Natural killer cell (primary cell): ENCODE measurements at regions not wholly inside any gene's neighbourhood (a gene's known extent, or its start where the extent isn't known, plus 50 kb on each side); places are given as distances from the start of the nearest gene placed in this dataset.

Source experiments
- ATAC-seq, 3 donors: fragments of 150-1000 bp in 2 of 3; fragments of 200-7000 bp in 1 of 3; cut with Tn5 transposase; 1 replicate in 1 of 3; 2 replicates in 2 of 3; pipeline ENCODE4 v1.10.0; 2021; ENCODE audit warnings: mild to moderate bottlenecking in 2 of 3, moderate library complexity in 2 of 3
- DNase-seq, 2 donors: peaks; one replicate each; pipeline versions ENCODE4 v3.0.0 to v3.0.0-alpha.2; 2013 to 2021; ENCODE audit warnings: mixed read lengths in 1 of 2
- H3K27ac ChIP-seq: one replicate; pipeline ENCODE4 v1.5.1; 2013; ENCODE audit warnings: mild to moderate bottlenecking, low read length
- H3K27me3 ChIP-seq: one replicate; pipeline ENCODE4 v1.6.1; 2013; ENCODE audit warnings: low read length; ENCODE audit not compliant: control insufficient read depth, insufficient read depth
- H3K36me3 ChIP-seq: one replicate; pipeline ENCODE4 v1.6.1; 2013; ENCODE audit warnings: low read length; ENCODE audit not compliant: control insufficient read depth, insufficient read depth
- H3K4me1 ChIP-seq: one replicate; pipeline ENCODE4 v1.6.1; 2013; ENCODE audit warnings: low read length; ENCODE audit not compliant: control insufficient read depth, insufficient read depth
- H3K4me3 ChIP-seq: one replicate; pipeline ENCODE4 v1.5.1; 2013; ENCODE audit warnings: low read length
- H3K9me3 ChIP-seq: one replicate; pipeline ENCODE4 v1.6.1; 2013; ENCODE audit warnings: low read length; ENCODE audit not compliant: control insufficient read depth, insufficient read depth
- H3K27ac Mint-ChIP-seq, 2 donors: one replicate each; pipeline ENCODE4 v1.8.0; 2022; ENCODE audit warnings: mild to moderate bottlenecking in 2 of 2, mixed read lengths in 2 of 2, moderate library complexity in 1 of 2
- H3K27me3 Mint-ChIP-seq, 2 donors: one replicate each; pipeline ENCODE4 v1.8.0; 2022; ENCODE audit warnings: low read depth in 2 of 2, mixed read lengths in 2 of 2
- H3K36me3 Mint-ChIP-seq: one replicate; pipeline ENCODE4 v1.8.0; 2022; ENCODE audit warnings: mixed read lengths
- H3K4me1 Mint-ChIP-seq, 2 donors: one replicate each; pipeline ENCODE4 v1.8.0; 2022; ENCODE audit warnings: mixed read lengths in 2 of 2
- H3K4me3 Mint-ChIP-seq: one replicate; pipeline ENCODE4 v1.8.0; 2022; ENCODE audit warnings: mild to moderate bottlenecking, moderate library complexity, mixed read lengths
- H3K9me3 Mint-ChIP-seq, 2 donors: one replicate each; pipeline ENCODE4 v1.8.0; 2022; ENCODE audit warnings: mixed read lengths in 2 of 2
- WGBS: methylation state at CpG from one replicate; pipeline ENCODE4 v1.1.7; 2013; ENCODE audit warnings: missing lambda C conversion rate; ENCODE audit not compliant: insufficient coverage; 5-methylcytosine and 5-hydroxymethylcytosine counted together
- intact Hi-C: fragments of 100-400 bp; cut with micrococcal nuclease; formaldehyde crosslinking; loops from one replicate; pipeline ENCODE4 v1.14.2; 2022
- TF ChIP-seq, protein P1 (sequence below): fragments of 200-600 bp; IDR thresholded peaks from one replicate; pipeline ENCODE4 v1.8.0; 2022; ENCODE audit warnings: antibody characterized with exemption

GRCh38 chr2:184534986-184535385 lies 63.3 kb upstream of the ZNF804A start:
- Histone ChIP-seq H3K36me3 (no peaks in the 10 kb centered on the region), H3K27me3 (no peaks in the 10 kb centered on the region), H3K27ac (no peak overlapping the region), H3K9me3 (peaks cover 9% of the 10 kb centered on the region), H3K4me1 (no peaks in the 10 kb centered on the region), H3K4me3 (no peak overlapping the region)
- no peak for DNase-seq
- Mint-ChIP-seq H3K36me3 (peaks cover 5% of the 10 kb centered on the region), H3K4me3 (no peak overlapping the region), H3K27me3 (no peaks in the 10 kb centered on the region), H3K27ac (no peak overlapping the region), H3K4me1 (no peaks in the 10 kb centered on the region), H3K9me3 (peaks cover 13 to 14% of the 10 kb centered on the region in 2 donors)
- ATAC-seq: no peak
- WGBS: 79% methylated on average over 1 of the region's 3 CpGs
- intact Hi-C loops: no loop called here
- TF ChIP-seq, protein P1, sequence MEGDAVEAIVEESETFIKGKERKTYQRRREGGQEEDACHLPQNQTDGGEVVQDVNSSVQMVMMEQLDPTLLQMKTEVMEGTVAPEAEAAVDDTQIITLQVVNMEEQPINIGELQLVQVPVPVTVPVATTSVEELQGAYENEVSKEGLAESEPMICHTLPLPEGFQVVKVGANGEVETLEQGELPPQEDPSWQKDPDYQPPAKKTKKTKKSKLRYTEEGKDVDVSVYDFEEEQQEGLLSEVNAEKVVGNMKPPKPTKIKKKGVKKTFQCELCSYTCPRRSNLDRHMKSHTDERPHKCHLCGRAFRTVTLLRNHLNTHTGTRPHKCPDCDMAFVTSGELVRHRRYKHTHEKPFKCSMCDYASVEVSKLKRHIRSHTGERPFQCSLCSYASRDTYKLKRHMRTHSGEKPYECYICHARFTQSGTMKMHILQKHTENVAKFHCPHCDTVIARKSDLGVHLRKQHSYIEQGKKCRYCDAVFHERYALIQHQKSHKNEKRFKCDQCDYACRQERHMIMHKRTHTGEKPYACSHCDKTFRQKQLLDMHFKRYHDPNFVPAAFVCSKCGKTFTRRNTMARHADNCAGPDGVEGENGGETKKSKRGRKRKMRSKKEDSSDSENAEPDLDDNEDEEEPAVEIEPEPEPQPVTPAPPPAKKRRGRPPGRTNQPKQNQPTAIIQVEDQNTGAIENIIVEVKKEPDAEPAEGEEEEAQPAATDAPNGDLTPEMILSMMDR: no peak

- Mint-ChIP-seq H3K36me3 (peaks cover 5% of the 10 kb centered on the region), H3K27ac (no peak overlapping the region), H3K4me3 (no peak overlapping the region), H3K27me3 (no peaks in the 10 kb centered on the region), H3K4me1 (no peaks in the 10 kb centered on the region), H3K9me3 (peaks cover 15% of the 10 kb centered on the region in 2 donors)
- intact Hi-C loops: no loop called here
- Histone ChIP-seq H3K27ac (no peak overlapping the region), H3K9me3 (peaks cover 6% of the 10 kb centered on the region), H3K36me3 (no peaks in the 10 kb centered on the region), H3K4me3 (no peak overlapping the region), H3K4me1 (no peaks in the 10 kb centered on the region), H3K27me3 (no peaks in the 10 kb centered on the region)
- DNase-seq (no peak), ATAC-seq (no peak)
- TF ChIP-seq, protein P1: no peak
Measured at GRCh38 chr2:184540246-184540789, 58.0 kb upstream of the ZNF804A start.

DNA sequence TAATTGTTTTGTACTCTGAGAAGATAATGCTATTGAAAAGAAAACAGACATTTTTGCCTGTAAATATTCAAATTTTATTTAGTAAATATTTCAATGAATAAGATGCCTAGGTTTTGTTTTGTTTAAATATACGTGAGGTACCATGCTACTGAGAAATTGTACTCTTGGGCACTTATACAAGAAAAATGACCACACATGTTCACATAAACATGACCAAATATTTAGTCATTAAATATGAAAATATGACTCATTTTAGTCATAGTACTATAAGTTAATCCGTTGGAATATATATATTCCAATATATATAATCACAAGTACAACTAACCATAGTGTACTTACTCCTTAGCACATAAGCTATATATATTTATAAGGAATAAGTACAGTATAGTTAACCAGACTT lies 56.7 kb upstream of the ZNF804A start:
- no peaks in the 10 kb centered on the region for H3K27me3 Mint-ChIP-seq
- intact Hi-C loops: no loop called here
- H3K4me1 ChIP-seq: no peaks in the 10 kb centered on the region
- peaks cover 12% of the 10 kb centered on the region in 2 donors for H3K9me3 Mint-ChIP-seq
- no CpG with 5 or more reads among the region's 2 CpGs for WGBS
- H3K4me1 Mint-ChIP-seq: no peaks in the 10 kb centered on the region
- no peak overlapping the region for H3K4me3 Mint-ChIP-seq
- no peaks in the 10 kb centered on the region for H3K27me3 ChIP-seq
- H3K27ac ChIP-seq: no peak overlapping the region
- ATAC-seq: no peak
- TF ChIP-seq, protein P1: no peak
- H3K36me3 Mint-ChIP-seq: no peaks in the 10 kb centered on the region
- H3K36me3 ChIP-seq: no peaks in the 10 kb centered on the region
- H3K4me3 ChIP-seq: no peak overlapping the region
- DNase-seq: no peak
- H3K9me3 ChIP-seq: peaks cover 6% of the 10 kb centered on the region
- no peak overlapping the region for H3K27ac Mint-ChIP-seq

GRCh38 chr2:184543832-184544231 lies 54.5 kb upstream of the ZNF804A start:
- Histone ChIP-seq H3K27me3 (no peaks in the 10 kb centered on the region), H3K4me3 (no peak overlapping the region), H3K27ac (no peak overlapping the region), H3K4me1 (no peaks in the 10 kb centered on the region), H3K9me3 (peaks cover 6% of the 10 kb centered on the region), H3K36me3 (no peaks in the 10 kb centered on the region)
- DNase-seq (no peak), ATAC-seq (no peak)
- no peaks in the 10 kb centered on the region for H3K4me1 Mint-ChIP-seq
- H3K27me3 Mint-ChIP-seq: no peaks in the 10 kb centered on the region
- H3K9me3 Mint-ChIP-seq: peaks cover 11 to 12% of the 10 kb centered on the region in 2 donors
- TF ChIP-seq, protein P1: no peak
- 71% methylated on average over 1 of the region's 1 CpG for WGBS
- intact Hi-C loops: no loop called here
- no peak overlapping the region for H3K27ac Mint-ChIP-seq
- H3K4me3 Mint-ChIP-seq: no peak overlapping the region
- no peaks in the 10 kb centered on the region for H3K36me3 Mint-ChIP-seq
